GF-D8 (cell line): ENCODE measurements at regions not wholly inside any gene's neighbourhood (a gene's known extent, or its start where the extent isn't known, plus 50 kb on each side); places are given as distances from the start of the nearest gene placed in this dataset.

Experiments
- DNase-seq: peaks from one replicate; lab custom pipeline; 2025; lab: John Stamatoyannopoulos, UW

- DNase-seq = no peak
Observed at GRCh38 chr2:17070711-17071110, 405.1 kb upstream of the CYRIA start.

- no peak for DNase-seq
Observed at GRCh38 chr2:17069564-17069963, 403.9 kb upstream of the CYRIA start.

GRCh38 chr2:17068021-17068420 lies 402.4 kb upstream of the CYRIA start:
- no peak for DNase-seq

GRCh38 chr2:17065536-17065935 lies 399.9 kb upstream of the CYRIA start:
- no peak for DNase-seq

- DNase-seq = no peak
Observed at GRCh38 chr2:17061028-17061427, 395.4 kb upstream of the CYRIA start.

GRCh38 chr2:17059458-17059857 lies 393.8 kb upstream of the CYRIA start:
- no peak for DNase-seq

- no peak for DNase-seq
Observed at GRCh38 chr2:17058772-17059402, 393.3 kb upstream of the CYRIA start.

- no peak for DNase-seq
Observed at GRCh38 chr2:17057109-17058017, 391.7 kb upstream of the CYRIA start.

- DNase-seq = no peak
Observed at GRCh38 chr2:17056236-17056635, 390.6 kb upstream of the CYRIA start.

- no peak for DNase-seq
Observed at GRCh38 chr2:17052001-17052400, 386.4 kb upstream of the CYRIA start.

GRCh38 chr2:17051538-17051937 lies 385.9 kb upstream of the CYRIA start:
- DNase-seq = no peak

GRCh38 chr2:17043173-17043572 lies 377.5 kb upstream of the CYRIA start:
- DNase-seq = no peak

- no peak for DNase-seq
Observed at GRCh38 chr2:17036361-17036760, 370.7 kb upstream of the CYRIA start.

GRCh38 chr2:17035010-17035409 lies 369.4 kb upstream of the CYRIA start:
- DNase-seq = no peak

GRCh38 chr2:17030047-17030446 lies 364.4 kb upstream of the CYRIA start:
- no peak for DNase-seq

- no peak for DNase-seq
Observed at GRCh38 chr2:17012297-17012696, 346.7 kb upstream of the CYRIA start.

- DNase-seq = no peak
Observed at GRCh38 chr2:17010104-17010503, 344.5 kb upstream of the CYRIA start.

GRCh38 chr2:17000184-17000482 lies 334.5 kb upstream of the CYRIA start:
- DNase-seq = no peak

- DNase-seq = no peak
Observed at GRCh38 chr2:16999347-17000183, 333.9 kb upstream of the CYRIA start.

GRCh38 chr2:16978301-16978700 lies 312.7 kb upstream of the CYRIA start:
- DNase-seq = no peak

GRCh38 chr2:16974688-16975087 lies 309.1 kb upstream of the CYRIA start:
- DNase-seq = no peak

- DNase-seq = no peak
Observed at GRCh38 chr2:16973586-16974286, 308.1 kb upstream of the CYRIA start.
